ENCODE measurements at regions not wholly inside any gene's neighbourhood (a gene's known extent, or its start where the extent isn't known, plus 50 kb on each side); places are given as distances from the start of the nearest gene placed in this dataset.
A peak's percentile ranks its signal among the peaks of the same experiment; 100 is the strongest.

GRCh38 chr14:87503711-87504110 is 489.3 kb downstream of the GALC start:
- DNase-seq: peak in 1 of 2 experiments; percentile 3

GRCh38 chr14:87497301-87497700 is 495.7 kb downstream of the GALC start:
- no peak for DNase-seq

GRCh38 chr14:87494010-87494409 is 499.0 kb downstream of the GALC start:
- DNase-seq: no peak

- DNase-seq: no peak
These were observed 500.4 kb downstream of the GALC start for GRCh38 chr14:87492561-87492960.

- no peak for DNase-seq
These were observed 501.2 kb downstream of the GALC start for GRCh38 chr14:87491816-87492215.

- DNase-seq: no peak
These were observed 503.7 kb downstream of the GALC start for GRCh38 chr14:87489196-87489819.

- DNase-seq: no peak
These were observed 509.4 kb downstream of the GALC start for GRCh38 chr14:87483271-87484260.

GRCh38 chr14:87468531-87468930 is 524.5 kb downstream of the GALC start:
- DNase-seq: no peak

GRCh38 chr14:87467578-87467977 is 525.4 kb downstream of the GALC start:
- no peak for DNase-seq

GRCh38 chr14:87465770-87466169 is 527.2 kb downstream of the GALC start:
- DNase-seq: no peak

- DNase-seq: peak; percentile 8 to 62
These were observed 531.3 kb downstream of the GALC start for GRCh38 chr14:87461704-87462103.

GRCh38 chr14:87457720-87458119 is 535.3 kb downstream of the GALC start:
- DNase-seq: no peak

- no peak for DNase-seq
These were observed 542.8 kb downstream of the GALC start for GRCh38 chr14:87450193-87450592.

GRCh38 chr14:87449016-87449415 is 544.0 kb downstream of the GALC start:
- DNase-seq: no peak

- DNase-seq: no peak
These were observed 549.2 kb downstream of the GALC start for GRCh38 chr14:87443787-87444186.

- DNase-seq: no peak
These were observed 549.9 kb downstream of the GALC start for GRCh38 chr14:87443039-87443438.

GRCh38 chr14:87437158-87437557 is 555.8 kb downstream of the GALC start:
- no peak for DNase-seq

- peak in 1 of 2 experiments; percentile 1 for DNase-seq
These were observed 558.3 kb downstream of the GALC start for GRCh38 chr14:87434680-87435079.

- DNase-seq: no peak
These were observed 559.0 kb downstream of the GALC start for GRCh38 chr14:87434011-87434410.

- no peak for DNase-seq
These were observed 560.3 kb downstream of the GALC start for GRCh38 chr14:87432698-87433097.

- DNase-seq: no peak
These were observed 562.2 kb downstream of the GALC start for GRCh38 chr14:87430810-87431209.

GRCh38 chr14:87430214-87430613 is 562.8 kb downstream of the GALC start:
- no peak for DNase-seq

GRCh38 chr14:87419925-87420324 is 573.1 kb downstream of the GALC start:
- no peak for DNase-seq

- DNase-seq: no peak
These were observed 581.6 kb downstream of the GALC start for GRCh38 chr14:87411370-87411769.

All from NCI-H2081 (cell line).